Osteoblast (primary cell): ENCODE measurements at regions not wholly inside any gene's neighbourhood (a gene's known extent, or its start where the extent isn't known, plus 50 kb on each side); places are given as distances from the start of the nearest gene placed in this dataset.
"Not testable (repeated sequence)": the region's sequence is repeated elsewhere in the genome, so short reads cannot be mapped to it uniquely, and the experiment has no call there.

ENCODE experiments used
- DNase-seq: peaks from one replicate; pipeline ENCODE4 v3.0.0; 2011; ENCODE audit warnings: low spot score, mixed read lengths; ENCODE audit not compliant: insufficient read length; ENCODE audit errors: missing footprints
- H2AFZ ChIP-seq: 2 replicates; pipeline ENCODE4 v1.6.0; 2011; ENCODE audit warnings: mild to moderate bottlenecking, low read length
- H3K27ac ChIP-seq: 2 replicates; pipeline ENCODE4 v1.5.1; 2011; ENCODE audit warnings: mild to moderate bottlenecking, low read depth, low read length, moderate library complexity
- H3K27me3 ChIP-seq: 2 replicates; pipeline ENCODE4 v1.6.0; 2012; ENCODE audit warnings: mild to moderate bottlenecking, control low read depth, inconsistent platforms, low read length, moderate library complexity; ENCODE audit not compliant: insufficient read depth
- H3K36me3 ChIP-seq: 2 replicates; pipeline ENCODE4 v1.5.1; 2011; ENCODE audit warnings: mild to moderate bottlenecking, low read length, control low read depth, moderate library complexity; ENCODE audit not compliant: insufficient read depth
- H3K4me1 ChIP-seq: 2 replicates; pipeline ENCODE4 v1.5.1; 2011; ENCODE audit warnings: mild to moderate bottlenecking, low read length, control low read depth, moderate library complexity; ENCODE audit not compliant: insufficient read depth
- H3K4me2 ChIP-seq: 2 replicates; pipeline ENCODE4 v1.6.0; 2011; ENCODE audit warnings: mild to moderate bottlenecking, low read length; ENCODE audit not compliant: insufficient read depth
- H3K4me3 ChIP-seq: fragments of 200-600 bp; sonication (generic); 3 replicates; pipeline ENCODE4 v1.5.1; 2012; ENCODE audit warnings: mild to moderate bottlenecking, low read length, inconsistent platforms; ENCODE audit not compliant: insufficient read depth
- H3K79me2 ChIP-seq: 2 replicates; pipeline ENCODE4 v1.6.0; 2012; ENCODE audit warnings: mild to moderate bottlenecking, low read length, control low read depth, inconsistent platforms; ENCODE audit not compliant: insufficient read depth
- H3K9me3 ChIP-seq: 2 replicates; pipeline ENCODE4 v1.5.1; 2011; ENCODE audit warnings: low read depth, low read length, control low read depth
- H4K20me1 ChIP-seq: 2 replicates; pipeline ENCODE4 v1.6.0; 2012; ENCODE audit warnings: mild to moderate bottlenecking, low read length, control low read depth; ENCODE audit not compliant: insufficient read depth
- TF ChIP-seq, protein P1 (sequence below): IDR thresholded peaks from 2 replicates; pipeline ENCODE4 v1.5.1; 2011; ENCODE audit warnings: mild to moderate bottlenecking, low read depth, low read length, moderate library complexity; ENCODE audit errors: extremely low read depth

DNA sequence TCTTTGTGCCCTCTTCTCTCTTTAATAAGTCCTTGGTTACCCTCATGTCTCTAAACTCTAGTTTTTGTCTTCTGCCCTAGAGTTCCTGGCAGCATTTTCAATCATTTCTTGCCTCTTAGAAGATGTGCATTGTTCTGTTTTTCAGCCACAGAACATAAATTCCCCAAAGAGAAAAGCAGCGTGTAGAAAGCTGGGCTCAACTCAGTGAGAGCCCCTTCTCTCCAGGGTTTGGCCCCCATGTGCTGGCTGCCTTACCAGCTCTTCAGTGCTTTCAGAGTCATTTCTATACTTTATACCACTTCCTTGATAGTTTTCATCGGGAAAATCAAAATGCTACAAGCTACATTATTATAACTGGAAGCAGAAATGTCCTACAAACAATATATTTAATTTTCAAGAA lies 369.1 kb upstream of the GRM7 start:
- peaks cover 2% of the 10 kb centered on the region for H3K9me3 ChIP-seq
- DNase-seq = no peak
- H3K27me3 ChIP-seq = no peaks in the 10 kb centered on the region
- no peaks in the 10 kb centered on the region for H3K4me1 ChIP-seq
- no peaks in the 10 kb centered on the region for H3K36me3 ChIP-seq
- H4K20me1 ChIP-seq = no peaks in the 10 kb centered on the region
- H3K27ac ChIP-seq = no peak overlapping the region
- H2AFZ ChIP-seq = no peak overlapping the region
- H3K79me2 ChIP-seq = no peaks in the 10 kb centered on the region
- TF ChIP-seq, protein P1, sequence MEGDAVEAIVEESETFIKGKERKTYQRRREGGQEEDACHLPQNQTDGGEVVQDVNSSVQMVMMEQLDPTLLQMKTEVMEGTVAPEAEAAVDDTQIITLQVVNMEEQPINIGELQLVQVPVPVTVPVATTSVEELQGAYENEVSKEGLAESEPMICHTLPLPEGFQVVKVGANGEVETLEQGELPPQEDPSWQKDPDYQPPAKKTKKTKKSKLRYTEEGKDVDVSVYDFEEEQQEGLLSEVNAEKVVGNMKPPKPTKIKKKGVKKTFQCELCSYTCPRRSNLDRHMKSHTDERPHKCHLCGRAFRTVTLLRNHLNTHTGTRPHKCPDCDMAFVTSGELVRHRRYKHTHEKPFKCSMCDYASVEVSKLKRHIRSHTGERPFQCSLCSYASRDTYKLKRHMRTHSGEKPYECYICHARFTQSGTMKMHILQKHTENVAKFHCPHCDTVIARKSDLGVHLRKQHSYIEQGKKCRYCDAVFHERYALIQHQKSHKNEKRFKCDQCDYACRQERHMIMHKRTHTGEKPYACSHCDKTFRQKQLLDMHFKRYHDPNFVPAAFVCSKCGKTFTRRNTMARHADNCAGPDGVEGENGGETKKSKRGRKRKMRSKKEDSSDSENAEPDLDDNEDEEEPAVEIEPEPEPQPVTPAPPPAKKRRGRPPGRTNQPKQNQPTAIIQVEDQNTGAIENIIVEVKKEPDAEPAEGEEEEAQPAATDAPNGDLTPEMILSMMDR = no peak
- H3K4me3 ChIP-seq = no peak overlapping the region
- H3K4me2 ChIP-seq = no peak overlapping the region

DNA sequence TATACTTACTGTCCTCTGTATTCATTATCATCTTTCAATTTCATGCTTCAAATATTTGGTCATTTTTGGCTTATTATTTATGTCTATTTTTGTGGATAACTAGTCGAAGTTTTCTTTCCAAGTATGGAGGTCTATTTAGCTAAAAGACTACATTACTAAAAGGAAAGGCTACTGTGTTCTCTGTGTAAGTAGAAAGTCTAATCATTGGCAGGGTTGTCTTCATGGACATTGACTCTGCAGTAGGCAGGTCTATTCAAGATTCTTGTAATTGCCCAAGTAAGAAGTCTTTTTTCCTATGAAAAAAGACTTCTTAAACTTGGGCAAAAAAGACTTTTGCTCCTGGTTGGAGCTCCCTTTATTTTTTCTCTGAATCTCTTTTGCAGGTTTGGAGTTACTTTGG lies 368.6 kb upstream of the GRM7 start:
- no peak for DNase-seq
- no peaks in the 10 kb centered on the region for H4K20me1 ChIP-seq
- H3K4me3 ChIP-seq = no peak overlapping the region
- H3K4me2 ChIP-seq = no peak overlapping the region
- no peaks in the 10 kb centered on the region for H3K4me1 ChIP-seq
- H3K79me2 ChIP-seq = no peaks in the 10 kb centered on the region
- TF ChIP-seq, protein P1 = no peak
- H3K27ac ChIP-seq = no peak overlapping the region
- peaks cover 2% of the 10 kb centered on the region for H3K9me3 ChIP-seq
- H3K27me3 ChIP-seq = no peaks in the 10 kb centered on the region
- H2AFZ ChIP-seq = no peak overlapping the region
- H3K36me3 ChIP-seq = no peaks in the 10 kb centered on the region

DNA sequence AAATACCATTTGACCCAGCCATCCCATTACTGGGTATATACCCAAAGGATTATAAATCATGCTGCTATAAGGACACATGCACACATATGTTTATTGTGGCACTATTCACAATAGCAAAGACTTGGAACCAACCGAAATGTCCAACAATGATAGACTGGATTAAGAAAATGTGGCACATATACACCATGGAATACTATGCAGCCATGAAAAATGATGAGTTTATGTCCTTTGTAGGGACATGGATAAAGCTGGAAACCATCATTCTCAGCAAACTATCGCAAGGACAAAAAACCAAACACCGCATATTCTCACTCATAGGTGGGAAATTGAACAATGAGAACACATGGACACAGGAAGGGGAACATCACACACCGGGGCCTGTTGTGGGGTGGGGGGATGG lies 362.0 kb upstream of the GRM7 start:
- H3K4me1 ChIP-seq, H3K27me3 ChIP-seq, H2AFZ ChIP-seq, H3K27ac ChIP-seq, H3K79me2 ChIP-seq, H3K4me3 ChIP-seq, H3K36me3 ChIP-seq, H4K20me1 ChIP-seq, DNase-seq, H3K9me3 ChIP-seq, H3K4me2 ChIP-seq: not testable (repeated sequence)

GRCh38 chr3:6504347-6504746 lies 356.6 kb upstream of the GRM7 start:
- Histone ChIP-seq H3K27ac (no peak overlapping the region), H3K36me3 (no peaks in the 10 kb centered on the region), H4K20me1 (no peaks in the 10 kb centered on the region), H3K79me2 (no peaks in the 10 kb centered on the region), H3K4me1 (no peaks in the 10 kb centered on the region), H2AFZ (no peak overlapping the region), H3K4me2 (no peak overlapping the region), H3K9me3 (no peaks in the 10 kb centered on the region), H3K4me3 (no peak overlapping the region), H3K27me3 (no peaks in the 10 kb centered on the region)
- no peak for DNase-seq
- TF ChIP-seq, protein P1 = no peak

DNA sequence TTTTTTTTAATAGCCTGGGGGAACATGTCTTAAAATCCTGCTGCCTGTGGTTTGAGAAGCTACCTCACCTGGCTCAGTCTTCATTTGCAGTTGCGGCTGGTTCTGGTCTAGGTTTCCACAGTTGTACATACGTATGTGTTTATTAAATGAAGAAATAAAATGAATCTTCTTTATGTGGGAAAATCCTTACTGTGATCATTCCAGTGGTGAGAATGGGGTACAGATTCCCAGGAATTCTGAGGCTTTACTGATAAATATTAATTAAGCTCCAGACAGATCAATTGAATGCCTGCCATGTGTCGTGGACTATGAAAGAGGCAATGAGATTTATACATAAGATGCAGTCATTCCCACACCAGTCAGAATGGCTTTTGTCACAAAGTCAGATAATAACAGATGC lies 356.1 kb upstream of the GRM7 start:
- no peaks in the 10 kb centered on the region for H3K36me3 ChIP-seq
- no peaks in the 10 kb centered on the region for H3K27me3 ChIP-seq
- H3K27ac ChIP-seq = no peak overlapping the region
- TF ChIP-seq, protein P1 = no peak
- H3K4me3 ChIP-seq = no peak overlapping the region
- H2AFZ ChIP-seq = no peak overlapping the region
- H4K20me1 ChIP-seq = no peaks in the 10 kb centered on the region
- no peaks in the 10 kb centered on the region for H3K79me2 ChIP-seq
- H3K9me3 ChIP-seq = no peaks in the 10 kb centered on the region
- no peak overlapping the region for H3K4me2 ChIP-seq
- H3K4me1 ChIP-seq = no peaks in the 10 kb centered on the region
- DNase-seq = no peak
